Keratinocyte (primary cell): ENCODE measurements at regions not wholly inside any gene's neighbourhood (a gene's known extent, or its start where the extent isn't known, plus 50 kb on each side); places are given as distances from the start of the nearest gene placed in this dataset.

Experiments used
- DNase-seq: peaks from one replicate; pipeline ENCODE4 v3.0.0-alpha.2; 2011; ENCODE audit warnings: low read depth, missing footprints, low spot score
- FAIRE-seq: peaks from 2 replicates; lab custom pipeline; 2011; peaks lifted over from hg19 to GRCh38; lab: Jason Lieb, UNC
- H2AFZ ChIP-seq: 2 replicates; pipeline ENCODE4 v1.6.0; 2012; ENCODE audit warnings: low read length, control low read depth, inconsistent platforms; ENCODE audit not compliant: control insufficient read depth
- H3K27ac ChIP-seq: 2 replicates; pipeline ENCODE4 v1.5.1; 2011; ENCODE audit warnings: low read length; ENCODE audit not compliant: control insufficient read depth, insufficient read depth
- H3K27me3 ChIP-seq: 3 replicates; pipeline ENCODE4 v1.6.0; 2011; ENCODE audit warnings: low read length; ENCODE audit not compliant: control insufficient read depth, insufficient read depth; ENCODE audit errors: extremely low read depth
- H3K36me3 ChIP-seq, 2 experiments: 2 replicates in 1 of 2; 3 replicates in 1 of 2; pipeline ENCODE4 v1.5.1; 2011; ENCODE audit warnings: low read length in 2 of 2, mild to moderate bottlenecking in 1 of 2; ENCODE audit not compliant: control insufficient read depth in 2 of 2, insufficient read depth in 2 of 2; ENCODE audit errors: extremely low read depth in 1 of 2
- H3K4me1 ChIP-seq: 3 replicates; pipeline ENCODE4 v1.5.1; 2011; ENCODE audit warnings: low read length; ENCODE audit not compliant: control insufficient read depth, insufficient read depth; ENCODE audit errors: extremely low read depth
- H3K4me2 ChIP-seq: 3 replicates; pipeline ENCODE4 v1.6.0; 2011; ENCODE audit warnings: low read depth, low read length; ENCODE audit not compliant: control insufficient read depth, insufficient read depth; ENCODE audit errors: extremely low read depth
- H3K4me3 ChIP-seq, 3 experiments: fragments of 200-600 bp in 1 of 3; sonication (generic) in 1 of 3; 2 replicates in 2 of 3; 3 replicates in 1 of 3; pipeline ENCODE4 v1.5.1; 2011 to 2016; ENCODE audit warnings: low read length in 3 of 3, mild to moderate bottlenecking in 3 of 3, control low read depth in 2 of 3, inconsistent platforms in 1 of 3, low read depth in 1 of 3, mixed read lengths in 1 of 3, mixed run types in 1 of 3, moderate library complexity in 1 of 3; ENCODE audit not compliant: control insufficient read depth in 2 of 3, insufficient read depth in 2 of 3; ENCODE audit errors: extremely low read depth in 1 of 3
- H3K79me2 ChIP-seq: 2 replicates; pipeline ENCODE4 v1.6.0; 2012; ENCODE audit warnings: low read length; ENCODE audit not compliant: control insufficient read depth, insufficient read depth
- H3K9ac ChIP-seq: 3 replicates; pipeline ENCODE4 v1.6.0; 2011; ENCODE audit warnings: low read length; ENCODE audit not compliant: control insufficient read depth, insufficient read depth; ENCODE audit errors: extremely low read depth
- H3K9me1 ChIP-seq: 3 replicates; pipeline ENCODE4 v1.6.0; 2011; ENCODE audit warnings: low read length; ENCODE audit not compliant: control insufficient read depth, insufficient read depth; ENCODE audit errors: extremely low read depth
- H3K9me3 ChIP-seq: 2 replicates; pipeline ENCODE4 v1.5.1; 2012; ENCODE audit warnings: low read depth, low read length; ENCODE audit not compliant: control insufficient read depth
- H4K20me1 ChIP-seq: 3 replicates; pipeline ENCODE4 v1.6.0; 2011; ENCODE audit warnings: low read length; ENCODE audit not compliant: control insufficient read depth, insufficient read depth; ENCODE audit errors: extremely low read depth
- CTCF ChIP-seq, 3 experiments: IDR thresholded peaks in 1 of 3; conservative IDR thresholded peaks in 1 of 3; optimal IDR thresholded peaks in 1 of 3; 2 replicates in 2 of 3; 3 replicates in 1 of 3; pipeline versions ENCODE3 to v1.5.1; 2011; ENCODE audit warnings: low read length in 3 of 3, mild to moderate bottlenecking in 3 of 3, moderate library complexity in 2 of 3, control low read depth in 1 of 3, inconsistent platforms in 1 of 3; ENCODE audit not compliant: insufficient read depth in 2 of 3; ENCODE audit errors: extremely low read depth in 1 of 3
- EZH2 ChIP-seq: IDR thresholded peaks from one replicate; pipeline ENCODE4 v1.6.1; 2012; ENCODE audit warnings: inconsistent platforms, mild to moderate bottlenecking, low read length, moderate library complexity
- dilution Hi-C: fragments of 300-500 bp; cut with MboI; formaldehyde crosslinking; loops from one replicate; pipeline ENCODE4 v1.7.0; 2020; ENCODE audit warnings: low sequenced_read_pairs; ENCODE audit not compliant: extremely low pct_ligation_motif_present

- Histone ChIP-seq H3K4me2 (no peak overlapping the region), H3K4me1 (peaks cover 13% of the 10 kb centered on the region), H3K9me1 (no peaks in the 10 kb centered on the region), H3K4me3 (no peak overlapping the region), H3K9me3 (no peaks in the 10 kb centered on the region), H4K20me1 (no peaks in the 10 kb centered on the region), H2AFZ (no peak overlapping the region), H3K79me2 (no peaks in the 10 kb centered on the region), H3K27ac (no peak overlapping the region), H3K36me3 (no peaks in the 10 kb centered on the region), H3K9ac (no peak overlapping the region), H3K27me3 (no peaks in the 10 kb centered on the region)
- FAIRE-seq (peak; percentile 41), DNase-seq (no peak)
- TF ChIP-seq EZH2 = no peak
- TF ChIP-seq CTCF (optimal IDR thresholded peaks at IDR 0.05 in 1 of 3, IDR thresholded peaks at IDR 0.05 in 1 of 3, conservative IDR thresholded peaks at IDR 0.05 in 1 of 3; ENCODE audit: extremely low read depth in 1 of 3, insufficient read depth in 2 of 3, low read length in 3 of 3) = no peak
- dilution Hi-C loops = no loop called here
Measured at GRCh38 chr12:115261691-115262398, 577.9 kb upstream of the TBX3 start.

- Histone ChIP-seq H3K79me2 (no peaks in the 10 kb centered on the region), H3K36me3 (no peaks in the 10 kb centered on the region), H3K4me3 (no peak overlapping the region), H3K4me2 (no peak overlapping the region), H3K9me3 (no peaks in the 10 kb centered on the region), H4K20me1 (no peaks in the 10 kb centered on the region), H3K9ac (no peak overlapping the region), H3K9me1 (no peaks in the 10 kb centered on the region), H3K4me1 (peaks cover 19% of the 10 kb centered on the region), H3K27me3 (no peaks in the 10 kb centered on the region), H2AFZ (no peak overlapping the region), H3K27ac (no peak overlapping the region)
- dilution Hi-C loops = no loop called here
- no peak for TF ChIP-seq CTCF (optimal IDR thresholded peaks at IDR 0.05 in 1 of 3, IDR thresholded peaks at IDR 0.05 in 1 of 3, conservative IDR thresholded peaks at IDR 0.05 in 1 of 3; ENCODE audit: extremely low read depth in 1 of 3, insufficient read depth in 2 of 3, low read length in 3 of 3)
- TF ChIP-seq EZH2 = no peak
- FAIRE-seq = no peak
- DNase-seq = no peak
Measured at GRCh38 chr12:115260762-115261675, 577.0 kb upstream of the TBX3 start.
